NCI-H146 treated with DMSO at 0.1 percent for 48 hours (cell line): ENCODE measurements at regions not wholly inside any gene's neighbourhood (a gene's known extent, or its start where the extent isn't known, plus 50 kb on each side); places are given as distances from the start of the nearest gene placed in this dataset.
"Not testable (repeated sequence)": the region's sequence is repeated elsewhere in the genome, so short reads cannot be mapped to it uniquely, and the experiment has no call there.

Experiments used
- DNase-seq: peaks from one replicate; lab custom pipeline; 2025; ENCODE audit not compliant: unreplicated experiment; lab: John Stamatoyannopoulos, UW

DNA sequence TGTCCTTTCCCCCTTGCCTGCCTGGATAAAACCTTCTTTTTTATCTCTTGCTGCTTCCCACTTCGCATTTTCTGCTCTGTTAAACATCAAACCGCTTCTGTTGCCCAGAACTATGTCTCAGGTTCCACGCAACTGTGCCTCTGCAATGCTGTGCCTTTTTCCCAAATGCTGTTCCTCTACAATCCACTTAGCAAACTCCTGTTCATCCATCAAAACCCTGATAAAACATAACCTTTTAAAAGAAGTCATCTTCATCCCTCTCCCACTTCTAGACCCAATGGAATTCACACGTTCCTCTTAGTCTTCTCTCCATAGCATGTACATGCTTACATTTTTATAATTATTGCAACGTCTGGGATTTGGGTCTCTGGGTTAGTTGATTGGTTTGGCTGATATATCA, 111.9 kb upstream of the RRN3 start:
- not testable (repeated sequence) for DNase-seq

DNA sequence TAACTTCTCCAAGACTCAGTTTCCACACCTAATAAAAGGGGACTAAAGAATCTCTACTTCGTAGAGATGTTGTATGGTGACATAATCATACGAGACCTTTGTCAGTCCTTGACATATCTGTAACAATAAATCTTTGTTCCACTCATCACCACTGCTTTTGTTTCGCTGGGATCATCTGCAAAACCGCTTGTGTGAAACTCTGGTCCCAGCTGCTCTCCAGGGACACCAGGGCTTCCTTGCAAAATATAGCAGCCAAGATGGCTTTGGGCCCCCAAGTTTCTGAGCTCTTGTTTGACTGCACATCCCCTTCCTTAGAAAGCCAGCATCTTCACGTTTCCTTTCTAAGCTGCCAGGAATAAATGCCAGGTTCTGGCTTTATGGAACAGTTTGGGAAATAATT, 110.5 kb upstream of the RRN3 start:
- not testable (repeated sequence) for DNase-seq

DNA sequence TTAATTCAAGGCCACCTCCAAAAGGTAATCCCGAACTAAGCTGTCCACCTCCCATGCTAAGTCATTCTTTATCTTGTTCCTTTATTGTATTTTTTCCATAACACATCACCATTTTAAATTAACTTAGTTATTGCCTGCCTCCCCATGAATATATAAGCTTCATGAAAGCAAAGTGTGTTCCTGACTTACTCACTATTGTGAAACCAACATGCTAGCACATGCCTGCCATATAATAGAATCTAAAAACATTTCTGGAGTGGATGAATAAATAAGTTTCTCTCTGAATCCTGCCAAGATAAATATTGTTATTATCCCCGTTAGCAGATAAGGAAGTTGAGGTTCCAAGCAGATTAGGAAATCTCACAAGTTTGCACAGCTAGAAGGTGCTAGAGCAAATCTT, 98.7 kb upstream of the RRN3 start:
- not testable (repeated sequence) for DNase-seq

DNA sequence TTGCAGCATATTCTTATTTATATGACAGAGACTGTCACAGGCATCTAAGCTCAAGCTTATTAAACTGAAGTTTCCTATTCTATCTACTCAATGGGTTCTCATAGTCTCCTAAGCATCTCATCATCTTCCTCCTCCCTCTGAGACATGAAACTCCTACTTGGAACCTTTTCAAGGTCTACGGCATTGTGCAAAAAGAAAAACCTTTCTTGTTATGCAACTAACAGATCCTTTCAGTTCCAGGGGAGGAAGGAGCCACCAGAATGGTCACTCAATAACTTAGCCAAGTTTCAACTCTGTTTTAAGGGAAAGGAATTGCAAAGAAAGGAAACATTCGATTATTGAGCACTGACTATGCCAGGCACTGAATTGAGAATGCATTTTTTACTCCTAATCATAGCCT, 98.1 kb upstream of the RRN3 start:
- DNase-seq = not testable (repeated sequence)

DNA sequence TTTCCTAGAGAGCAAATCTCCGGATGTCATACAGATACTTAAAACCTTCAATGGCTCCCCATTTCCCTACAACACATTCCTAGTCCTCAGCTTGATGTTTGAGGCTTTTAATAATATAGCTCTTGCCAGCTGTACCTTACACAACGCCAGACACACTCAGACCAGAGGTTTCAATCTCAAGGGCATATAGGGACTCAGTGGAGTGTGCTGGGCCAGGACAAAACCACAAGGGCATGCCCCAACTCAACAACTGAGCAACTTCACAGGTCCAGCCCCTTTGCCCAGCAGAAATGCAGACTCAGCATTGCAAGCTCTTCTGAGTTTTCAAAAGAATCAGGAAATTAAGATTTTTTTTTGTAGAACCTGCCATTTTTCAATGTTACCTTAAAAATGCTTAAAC, 95.4 kb upstream of the RRN3 start:
- not testable (repeated sequence) for DNase-seq
